Ascending aorta (tissue), 2 donors: ENCODE measurements at regions not wholly inside any gene's neighbourhood (a gene's known extent, or its start where the extent isn't known, plus 50 kb on each side); places are given as distances from the start of the nearest gene placed in this dataset.

Experiments
- DNase-seq, 2 donors: peaks; one replicate each; pipeline ENCODE4 v3.0.0-alpha.2; 2019; ENCODE audit warnings: low spot score in 2 of 2
- H3K27ac ChIP-seq, 2 donors: fragments of 200-600 bp; sonication (generic); one replicate each; pipeline ENCODE4 v1.5.1; 2016 to 2017; ENCODE audit warnings: mild to moderate bottlenecking in 1 of 2
- H3K27me3 ChIP-seq: fragments of 200-600 bp; sonication (generic); one replicate; pipeline ENCODE4 v1.5.1; 2017
- H3K36me3 ChIP-seq, 2 donors: fragments of 200-600 bp; sonication (generic); one replicate each; pipeline ENCODE4 v1.5.1; 2016
- H3K4me1 ChIP-seq, 2 donors: fragments of 200-600 bp; sonication (generic); one replicate each; pipeline ENCODE4 v1.5.1; 2016 to 2017; ENCODE audit warnings: mild to moderate bottlenecking in 1 of 2
- H3K4me3 ChIP-seq, 2 donors: fragments of 200-600 bp; sonication (generic); one replicate each; pipeline ENCODE4 v1.5.1; 2016 to 2017; ENCODE audit warnings: mild to moderate bottlenecking in 1 of 2
- H3K9me3 ChIP-seq, 2 donors: fragments of 200-600 bp; sonication (generic); one replicate each; pipeline ENCODE4 v1.5.1; 2016
- intact Hi-C: fragments of 100-400 bp; cut with DNase I; formaldehyde crosslinking; loops from one replicate; pipeline ENCODE4 v1.15.1; 2023
- TF ChIP-seq, protein P1 (sequence below), 3 experiments: fragments of 200-600 bp in 2 of 3; fragments of 450-650 bp in 1 of 3; sonication (generic) in 2 of 3; IDR thresholded peaks; one replicate each; pipeline ENCODE4 v1.5.1; 2016 to 2019; ENCODE audit warnings: antibody characterized with exemption in 3 of 3, mild to moderate bottlenecking in 1 of 3, moderate library complexity in 1 of 3

DNA sequence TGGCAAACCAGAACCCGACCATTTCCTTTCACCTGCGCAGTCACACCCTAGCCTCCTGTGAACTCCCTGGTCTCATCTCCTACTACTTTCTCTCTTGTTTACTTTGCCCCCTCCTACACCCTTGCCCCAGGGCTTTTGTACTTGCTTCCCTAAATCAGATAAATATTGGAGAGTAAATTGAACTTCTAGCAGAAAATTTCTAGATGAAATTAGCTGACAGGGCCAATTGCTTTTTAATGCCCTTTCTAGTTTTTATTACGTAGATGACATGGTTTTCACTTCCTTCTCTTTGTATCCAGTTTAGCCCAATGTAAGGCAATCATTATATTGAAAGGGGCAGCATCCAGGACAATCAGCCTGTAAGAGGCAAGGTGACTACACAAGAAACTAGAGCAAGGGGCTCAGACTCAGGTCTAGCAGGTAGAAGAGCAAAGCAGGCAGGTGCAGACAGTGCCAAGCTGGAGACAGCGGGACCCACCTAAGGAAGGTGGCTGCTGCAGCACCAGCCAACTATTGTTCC lies 56.2 kb upstream of the TOPAZ1 start:
- Histone ChIP-seq H3K27me3 (no peaks in the 10 kb centered on the region), H3K9me3 (no peaks in the 10 kb centered on the region), H3K4me1 (no peaks in the 10 kb centered on the region), H3K4me3 (no peak overlapping the region), H3K36me3 (no peaks in the 10 kb centered on the region), H3K27ac (no peak overlapping the region)
- intact Hi-C loops = no loop called here
- TF ChIP-seq, protein P1, sequence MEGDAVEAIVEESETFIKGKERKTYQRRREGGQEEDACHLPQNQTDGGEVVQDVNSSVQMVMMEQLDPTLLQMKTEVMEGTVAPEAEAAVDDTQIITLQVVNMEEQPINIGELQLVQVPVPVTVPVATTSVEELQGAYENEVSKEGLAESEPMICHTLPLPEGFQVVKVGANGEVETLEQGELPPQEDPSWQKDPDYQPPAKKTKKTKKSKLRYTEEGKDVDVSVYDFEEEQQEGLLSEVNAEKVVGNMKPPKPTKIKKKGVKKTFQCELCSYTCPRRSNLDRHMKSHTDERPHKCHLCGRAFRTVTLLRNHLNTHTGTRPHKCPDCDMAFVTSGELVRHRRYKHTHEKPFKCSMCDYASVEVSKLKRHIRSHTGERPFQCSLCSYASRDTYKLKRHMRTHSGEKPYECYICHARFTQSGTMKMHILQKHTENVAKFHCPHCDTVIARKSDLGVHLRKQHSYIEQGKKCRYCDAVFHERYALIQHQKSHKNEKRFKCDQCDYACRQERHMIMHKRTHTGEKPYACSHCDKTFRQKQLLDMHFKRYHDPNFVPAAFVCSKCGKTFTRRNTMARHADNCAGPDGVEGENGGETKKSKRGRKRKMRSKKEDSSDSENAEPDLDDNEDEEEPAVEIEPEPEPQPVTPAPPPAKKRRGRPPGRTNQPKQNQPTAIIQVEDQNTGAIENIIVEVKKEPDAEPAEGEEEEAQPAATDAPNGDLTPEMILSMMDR (IDR thresholded peaks at IDR 0.05) = no peak
- no peak for DNase-seq

DNA sequence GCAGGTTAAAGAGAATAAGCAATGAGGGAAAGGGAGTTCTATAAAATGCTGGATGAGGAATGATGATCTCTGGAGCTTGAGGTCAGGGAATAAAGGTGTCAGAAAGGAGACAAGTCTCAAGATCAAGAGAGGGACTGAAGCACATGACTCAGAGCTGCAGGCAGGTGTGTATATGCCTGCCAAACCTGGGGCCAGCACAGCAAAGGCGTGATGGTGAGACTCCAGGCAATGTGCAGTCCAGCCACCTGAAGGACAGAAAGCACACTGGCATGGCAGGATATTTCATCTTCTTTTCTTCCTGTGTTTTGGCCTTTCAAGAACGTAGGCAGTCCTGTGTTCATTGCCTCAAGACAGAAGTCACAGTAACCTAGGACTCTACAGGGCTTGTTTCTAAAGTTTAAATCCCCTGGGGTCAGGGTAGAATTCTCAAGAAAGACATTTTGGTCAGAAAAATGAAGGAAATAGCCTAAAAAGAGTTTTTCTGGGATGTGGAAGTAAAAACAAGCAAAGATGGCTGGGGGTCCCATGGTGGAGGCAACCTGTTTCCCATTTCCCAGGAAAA lies 55.5 kb upstream of the TOPAZ1 start:
- no peak overlapping the region for H3K27ac ChIP-seq
- no peaks in the 10 kb centered on the region for H3K36me3 ChIP-seq
- TF ChIP-seq, protein P1 (IDR thresholded peaks at IDR 0.05) = no peak

DNA sequence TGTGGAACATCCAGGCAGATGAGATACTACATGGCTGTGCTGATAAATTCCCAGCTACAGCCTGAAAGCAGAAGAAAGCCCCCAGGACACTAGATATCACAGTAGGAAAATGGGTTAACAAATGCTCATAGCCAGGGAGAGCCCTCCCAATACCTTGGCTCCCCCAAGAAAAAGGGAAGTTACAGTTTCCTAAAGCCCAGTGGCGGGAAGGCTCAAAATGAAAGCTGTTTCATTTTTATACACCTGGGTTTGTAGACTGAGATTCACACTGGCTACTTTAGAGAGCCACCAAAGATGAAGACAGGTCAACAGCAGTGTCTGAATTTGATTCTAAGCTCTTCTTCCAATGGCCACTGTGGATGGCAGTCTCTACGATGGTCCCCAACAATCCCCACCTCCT lies 55.0 kb upstream of the TOPAZ1 start:
- no peaks in the 10 kb centered on the region for H3K4me1 ChIP-seq
- H3K9me3 ChIP-seq = no peaks in the 10 kb centered on the region
- no peaks in the 10 kb centered on the region for H3K27me3 ChIP-seq
- TF ChIP-seq, protein P1 (IDR thresholded peaks at IDR 0.05) = no peak
- no peak for DNase-seq
- no peak overlapping the region for H3K27ac ChIP-seq
- intact Hi-C loops = no loop called here
- H3K36me3 ChIP-seq = no peaks in the 10 kb centered on the region
- no peak overlapping the region for H3K4me3 ChIP-seq

More for the DNA sequence above, 55.5 kb upstream of the TOPAZ1 start:
- H3K4me3 ChIP-seq = no peak overlapping the region
- no peaks in the 10 kb centered on the region for H3K27me3 ChIP-seq
- intact Hi-C loops = no loop called here
- no peak for DNase-seq
- no peaks in the 10 kb centered on the region for H3K4me1 ChIP-seq
- H3K9me3 ChIP-seq = no peaks in the 10 kb centered on the region
